Esophagus muscularis mucosa (tissue), 3 donors: ENCODE measurements at regions not wholly inside any gene's neighbourhood (a gene's known extent, or its start where the extent isn't known, plus 50 kb on each side); places are given as distances from the start of the nearest gene placed in this dataset.

ENCODE experiments used
- CTCF ChIP-seq, 3 experiments: fragments of 200-600 bp in 2 of 3; fragments of 450-650 bp in 1 of 3; sonication (generic) in 2 of 3; IDR thresholded peaks; one replicate each; pipeline ENCODE4 v1.5.1; 2017 to 2019; ENCODE audit warnings: antibody characterized with exemption in 3 of 3, mild to moderate bottlenecking in 2 of 3, moderate library complexity in 1 of 3
- POLR2A ChIP-seq: fragments of 450-650 bp; IDR thresholded peaks from one replicate; pipeline ENCODE4 v1.6.1; 2017; ENCODE audit warnings: antibody characterized with exemption, moderate library complexity, mild to moderate bottlenecking, low read depth
- POLR2AphosphoS5 ChIP-seq, 2 donors: sonication (generic); formaldehyde crosslinking; IDR thresholded peaks; one replicate each; pipeline ENCODE4 v1.6.1; 2017; ENCODE audit warnings: antibody characterized with exemption in 2 of 2

GRCh38 chr9:89661956-89662717, 57.3 kb downstream of the GADD45G start:
- TF ChIP-seq CTCF (IDR thresholded peaks at IDR 0.05) (no peak), POLR2A (no peak), POLR2AphosphoS5 (IDR thresholded peaks at IDR 0.05) (peak; percentile 51 to 73)
